ENCODE measurements at regions not wholly inside any gene's neighbourhood (a gene's known extent, or its start where the extent isn't known, plus 50 kb on each side); places are given as distances from the start of the nearest gene placed in this dataset.

GRCh38 chr10:28147706-28148105 lies 148.8 kb upstream of the ODAD2 start:
- TF ChIP-seq POLR2AphosphoS5 (IDR thresholded peaks at IDR 0.05): no peak
- no peak for TF ChIP-seq EP300 (IDR thresholded peaks at IDR 0.05)
- TF ChIP-seq CTCF (IDR thresholded peaks at IDR 0.05): no peak
- TF ChIP-seq POLR2A (IDR thresholded peaks at IDR 0.05): no peak
